ENCODE measurements at regions not wholly inside any gene's neighbourhood (a gene's known extent, or its start where the extent isn't known, plus 50 kb on each side); places are given as distances from the start of the nearest gene placed in this dataset.
"Not testable (repeated sequence)": the region's sequence is repeated elsewhere in the genome, so short reads cannot be mapped to it uniquely, and the experiment has no call there.

DNA sequence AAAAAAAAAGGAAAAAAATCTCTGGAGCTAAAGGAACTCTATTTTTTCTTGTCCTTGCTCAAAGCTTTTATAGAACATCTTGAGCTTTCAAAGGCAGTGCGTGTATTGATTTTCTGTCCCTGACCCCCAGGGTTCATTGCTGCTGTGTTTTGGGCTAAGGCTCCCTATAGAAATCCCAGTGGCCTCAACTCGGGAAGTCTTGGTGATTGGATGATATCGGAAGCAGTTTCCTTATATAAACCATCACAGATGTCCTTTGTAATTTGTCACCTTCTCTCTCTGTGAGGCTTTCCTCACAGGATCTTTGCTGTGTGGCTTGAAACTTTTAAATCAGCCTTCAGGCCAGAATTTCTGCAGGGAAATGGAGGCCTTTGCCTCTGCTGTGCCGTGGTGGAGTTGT is 397.7 kb downstream of the RPS6KC1 start:
- Histone ChIP-seq H3K4me1 (ENCODE audit: low read length) (peaks cover 12% of the 10 kb centered on the region), H3K27me3 (ENCODE audit: low read depth, low read length) (no peaks in the 10 kb centered on the region), H4K20me1 (ENCODE audit: insufficient read depth, low read length) (no peaks in the 10 kb centered on the region), H3K27ac (ENCODE audit: low read length) (no peak overlapping the region), H3K79me2 (ENCODE audit: low read length) (no peaks in the 10 kb centered on the region), H3K9me3 (ENCODE audit: insufficient read depth, low read length) (no peaks in the 10 kb centered on the region), H2AFZ (ENCODE audit: low read depth, low read length) (no peak overlapping the region), H3K4me3 (ENCODE audit: low read length) (no peak overlapping the region), H3K36me3 (replicated peaks; ENCODE audit: low read depth, low read length) (peaks cover 3% of the 10 kb centered on the region), H3K4me2 (ENCODE audit: low read length) (no peak overlapping the region), H3K9ac (ENCODE audit: low read length) (no peak overlapping the region)
- TF ChIP-seq, protein P1, sequence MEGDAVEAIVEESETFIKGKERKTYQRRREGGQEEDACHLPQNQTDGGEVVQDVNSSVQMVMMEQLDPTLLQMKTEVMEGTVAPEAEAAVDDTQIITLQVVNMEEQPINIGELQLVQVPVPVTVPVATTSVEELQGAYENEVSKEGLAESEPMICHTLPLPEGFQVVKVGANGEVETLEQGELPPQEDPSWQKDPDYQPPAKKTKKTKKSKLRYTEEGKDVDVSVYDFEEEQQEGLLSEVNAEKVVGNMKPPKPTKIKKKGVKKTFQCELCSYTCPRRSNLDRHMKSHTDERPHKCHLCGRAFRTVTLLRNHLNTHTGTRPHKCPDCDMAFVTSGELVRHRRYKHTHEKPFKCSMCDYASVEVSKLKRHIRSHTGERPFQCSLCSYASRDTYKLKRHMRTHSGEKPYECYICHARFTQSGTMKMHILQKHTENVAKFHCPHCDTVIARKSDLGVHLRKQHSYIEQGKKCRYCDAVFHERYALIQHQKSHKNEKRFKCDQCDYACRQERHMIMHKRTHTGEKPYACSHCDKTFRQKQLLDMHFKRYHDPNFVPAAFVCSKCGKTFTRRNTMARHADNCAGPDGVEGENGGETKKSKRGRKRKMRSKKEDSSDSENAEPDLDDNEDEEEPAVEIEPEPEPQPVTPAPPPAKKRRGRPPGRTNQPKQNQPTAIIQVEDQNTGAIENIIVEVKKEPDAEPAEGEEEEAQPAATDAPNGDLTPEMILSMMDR (IDR thresholded peaks at IDR 0.05; ENCODE audit: low read depth, low read length), result no peak
- TF ChIP-seq EZH2phosphoT487 (IDR thresholded peaks at IDR 0.05; ENCODE audit: low read depth), result no peak

GRCh38 chr1:213452501-213452900 is 401.5 kb downstream of the RPS6KC1 start:
- Histone ChIP-seq H3K4me1 (ENCODE audit: low read length) (no peaks in the 10 kb centered on the region), H3K4me3 (ENCODE audit: low read length) (no peak overlapping the region), H3K27me3 (ENCODE audit: low read depth, low read length) (no peaks in the 10 kb centered on the region), H3K9ac (ENCODE audit: low read length) (no peak overlapping the region), H3K4me2 (ENCODE audit: low read length) (no peak overlapping the region), H3K9me3 (ENCODE audit: insufficient read depth, low read length) (no peaks in the 10 kb centered on the region), H4K20me1 (ENCODE audit: insufficient read depth, low read length) (no peaks in the 10 kb centered on the region), H3K36me3 (replicated peaks; ENCODE audit: low read depth, low read length) (no peaks in the 10 kb centered on the region), H3K79me2 (ENCODE audit: low read length) (no peaks in the 10 kb centered on the region), H2AFZ (ENCODE audit: low read depth, low read length) (no peak overlapping the region), H3K27ac (ENCODE audit: low read length) (no peak overlapping the region)
- TF ChIP-seq, protein P1 (IDR thresholded peaks at IDR 0.05; ENCODE audit: low read depth, low read length), result no peak
- TF ChIP-seq EZH2phosphoT487 (IDR thresholded peaks at IDR 0.05; ENCODE audit: low read depth), result no peak

- no peak overlapping the region for H3K27ac ChIP-seq (ENCODE audit: low read length)
- no peaks in the 10 kb centered on the region for H3K4me1 ChIP-seq (ENCODE audit: low read length)
- no peak overlapping the region for H2AFZ ChIP-seq (ENCODE audit: low read depth, low read length)
- no peaks in the 10 kb centered on the region for H4K20me1 ChIP-seq (ENCODE audit: insufficient read depth, low read length)
- no peaks in the 10 kb centered on the region for H3K9me3 ChIP-seq (ENCODE audit: insufficient read depth, low read length)
- no peak overlapping the region for H3K9ac ChIP-seq (ENCODE audit: low read length)
- H3K4me2 ChIP-seq (ENCODE audit: low read length), result no peak overlapping the region
- H3K36me3 ChIP-seq (replicated peaks; ENCODE audit: low read depth, low read length), result no peaks in the 10 kb centered on the region
- TF ChIP-seq, protein P1 (IDR thresholded peaks at IDR 0.05; ENCODE audit: low read depth, low read length), result no peak
- no peak for TF ChIP-seq EZH2phosphoT487 (IDR thresholded peaks at IDR 0.05; ENCODE audit: low read depth)
- no peaks in the 10 kb centered on the region for H3K79me2 ChIP-seq (ENCODE audit: low read length)
- H3K4me3 ChIP-seq (ENCODE audit: low read length), result no peak overlapping the region
- no peaks in the 10 kb centered on the region for H3K27me3 ChIP-seq (ENCODE audit: low read depth, low read length)
Measured at GRCh38 chr1:213457186-213457585, 406.1 kb downstream of the RPS6KC1 start.

GRCh38 chr1:213457733-213458132 is 406.7 kb downstream of the RPS6KC1 start:
- H3K9ac ChIP-seq (ENCODE audit: low read length), result no peak overlapping the region
- no peaks in the 10 kb centered on the region for H3K79me2 ChIP-seq (ENCODE audit: low read length)
- no peaks in the 10 kb centered on the region for H3K36me3 ChIP-seq (replicated peaks; ENCODE audit: low read depth, low read length)
- no peak for TF ChIP-seq EZH2phosphoT487 (IDR thresholded peaks at IDR 0.05; ENCODE audit: low read depth)
- TF ChIP-seq, protein P1 (IDR thresholded peaks at IDR 0.05; ENCODE audit: low read depth, low read length), result no peak
- no peak overlapping the region for H3K4me2 ChIP-seq (ENCODE audit: low read length)
- H3K9me3 ChIP-seq (ENCODE audit: insufficient read depth, low read length), result no peaks in the 10 kb centered on the region
- H2AFZ ChIP-seq (ENCODE audit: low read depth, low read length), result no peak overlapping the region
- H4K20me1 ChIP-seq (ENCODE audit: insufficient read depth, low read length), result no peaks in the 10 kb centered on the region
- no peak overlapping the region for H3K27ac ChIP-seq (ENCODE audit: low read length)
- no peaks in the 10 kb centered on the region for H3K27me3 ChIP-seq (ENCODE audit: low read depth, low read length)
- H3K4me3 ChIP-seq (ENCODE audit: low read length), result no peak overlapping the region
- no peaks in the 10 kb centered on the region for H3K4me1 ChIP-seq (ENCODE audit: low read length)

DNA sequence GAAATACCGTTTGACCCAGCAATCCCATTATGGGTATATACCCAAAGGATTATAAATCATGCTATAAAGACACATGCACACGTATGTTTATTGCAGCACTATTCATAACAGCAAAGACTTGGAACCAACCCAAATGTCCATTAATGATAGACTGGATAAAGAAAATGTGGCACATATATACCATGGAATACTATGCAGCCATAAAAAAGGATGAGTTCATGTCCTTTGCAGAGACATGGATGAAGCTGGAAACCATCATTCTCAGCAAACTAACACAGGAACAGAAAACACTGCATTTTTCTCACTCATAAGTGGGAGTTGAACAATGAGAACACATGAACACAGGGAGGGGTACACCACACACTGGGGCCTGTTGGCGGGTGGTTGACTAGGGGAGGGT is 411.3 kb downstream of the RPS6KC1 start:
- not testable (repeated sequence) for H2AFZ ChIP-seq (ENCODE audit: low read depth, low read length); H3K4me3 ChIP-seq (ENCODE audit: low read length); H3K79me2 ChIP-seq (ENCODE audit: low read length); H3K27ac ChIP-seq (ENCODE audit: low read length); H3K27me3 ChIP-seq (ENCODE audit: low read depth, low read length); H4K20me1 ChIP-seq (ENCODE audit: insufficient read depth, low read length); H3K9ac ChIP-seq (ENCODE audit: low read length); H3K36me3 ChIP-seq (replicated peaks; ENCODE audit: low read depth, low read length); H3K4me2 ChIP-seq (ENCODE audit: low read length); H3K9me3 ChIP-seq (ENCODE audit: insufficient read depth, low read length)
- H3K4me1 ChIP-seq (ENCODE audit: low read length), result peaks cover 13% of the 10 kb centered on the region
